SW 1271 (cell line): ENCODE measurements at regions not wholly inside any gene's neighbourhood (a gene's known extent, or its start where the extent isn't known, plus 50 kb on each side); places are given as distances from the start of the nearest gene placed in this dataset.

Experiments
- DNase-seq, 2 experiments: peaks; one replicate each; lab custom pipeline; 2025; lab: John Stamatoyannopoulos, UW

GRCh38 chr10:3902054-3902808, 117.2 kb upstream of the KLF6 start:
- DNase-seq = no peak

- DNase-seq = no peak
Observed at GRCh38 chr10:3901370-3901769, 116.4 kb upstream of the KLF6 start.

GRCh38 chr10:3900391-3900790, 115.4 kb upstream of the KLF6 start:
- no peak for DNase-seq

GRCh38 chr10:3898821-3899220, 113.8 kb upstream of the KLF6 start:
- DNase-seq = no peak

- DNase-seq = peak in 1 of 2 experiments; percentile 8
Observed at GRCh38 chr10:3897156-3897555, 112.1 kb upstream of the KLF6 start.

GRCh38 chr10:3896161-3896560, 111.2 kb upstream of the KLF6 start:
- no peak for DNase-seq

- DNase-seq = no peak
Observed at GRCh38 chr10:3895045-3895631, 110.1 kb upstream of the KLF6 start.

- no peak for DNase-seq
Observed at GRCh38 chr10:3893901-3894563, 109.0 kb upstream of the KLF6 start.

GRCh38 chr10:3892440-3893425, 107.7 kb upstream of the KLF6 start:
- no peak for DNase-seq

GRCh38 chr10:3891396-3891795, 106.4 kb upstream of the KLF6 start:
- no peak for DNase-seq

- no peak for DNase-seq
Observed at GRCh38 chr10:3890602-3891352, 105.8 kb upstream of the KLF6 start.

GRCh38 chr10:3889961-3890522, 105.0 kb upstream of the KLF6 start:
- peak in 1 of 2 experiments; percentile 27 for DNase-seq

GRCh38 chr10:3887885-3888476, 103.0 kb upstream of the KLF6 start:
- no peak for DNase-seq

- no peak for DNase-seq
Observed at GRCh38 chr10:3887404-3887803, 102.4 kb upstream of the KLF6 start.

- no peak for DNase-seq
Observed at GRCh38 chr10:3886641-3887251, 101.7 kb upstream of the KLF6 start.

- DNase-seq = no peak
Observed at GRCh38 chr10:3886191-3886590, 101.2 kb upstream of the KLF6 start.

GRCh38 chr10:3882855-3883254, 97.8 kb upstream of the KLF6 start:
- no peak for DNase-seq

- DNase-seq = no peak
Observed at GRCh38 chr10:3881622-3882021, 96.6 kb upstream of the KLF6 start.

GRCh38 chr10:3879073-3879472, 94.1 kb upstream of the KLF6 start:
- DNase-seq = no peak
